ENCODE measurements at regions not wholly inside any gene's neighbourhood (a gene's known extent, or its start where the extent isn't known, plus 50 kb on each side); places are given as distances from the start of the nearest gene placed in this dataset.

DNA sequence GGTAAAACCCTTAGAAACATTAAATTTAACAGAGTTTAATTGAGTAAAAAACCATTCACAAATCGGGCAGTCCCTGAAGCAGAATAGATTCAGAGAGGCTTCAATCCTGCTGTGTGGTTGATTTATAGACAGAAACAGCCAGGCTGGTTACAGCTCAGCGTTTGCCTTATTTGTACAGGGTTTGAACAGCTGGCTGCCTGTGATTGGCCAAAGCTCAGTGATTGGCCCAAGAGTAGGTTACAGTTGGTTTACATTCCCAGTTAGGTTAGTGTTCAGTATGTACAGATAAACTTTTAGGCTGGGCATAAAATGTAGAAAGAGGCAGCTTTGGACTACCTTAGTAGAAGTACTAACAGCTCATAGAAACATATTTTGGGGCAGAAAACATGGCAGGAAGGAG is 210.4 kb upstream of the ELAC2 start:
- H3K27me3 ChIP-seq (ENCODE audit: control insufficient read depth, insufficient read depth, low read length): no peaks in the 10 kb centered on the region
- H3K36me3 ChIP-seq (ENCODE audit: control insufficient read depth, insufficient read depth, low read length): no peaks in the 10 kb centered on the region
- no peak overlapping the region for H3K4me3 ChIP-seq (ENCODE audit: low read depth, low read length)
- DNase-seq (ENCODE audit: low read depth): no peak
- ChIA-PET CTCF (no interaction called here), POLR2A (no interaction called here)
- TF ChIP-seq, protein P1, sequence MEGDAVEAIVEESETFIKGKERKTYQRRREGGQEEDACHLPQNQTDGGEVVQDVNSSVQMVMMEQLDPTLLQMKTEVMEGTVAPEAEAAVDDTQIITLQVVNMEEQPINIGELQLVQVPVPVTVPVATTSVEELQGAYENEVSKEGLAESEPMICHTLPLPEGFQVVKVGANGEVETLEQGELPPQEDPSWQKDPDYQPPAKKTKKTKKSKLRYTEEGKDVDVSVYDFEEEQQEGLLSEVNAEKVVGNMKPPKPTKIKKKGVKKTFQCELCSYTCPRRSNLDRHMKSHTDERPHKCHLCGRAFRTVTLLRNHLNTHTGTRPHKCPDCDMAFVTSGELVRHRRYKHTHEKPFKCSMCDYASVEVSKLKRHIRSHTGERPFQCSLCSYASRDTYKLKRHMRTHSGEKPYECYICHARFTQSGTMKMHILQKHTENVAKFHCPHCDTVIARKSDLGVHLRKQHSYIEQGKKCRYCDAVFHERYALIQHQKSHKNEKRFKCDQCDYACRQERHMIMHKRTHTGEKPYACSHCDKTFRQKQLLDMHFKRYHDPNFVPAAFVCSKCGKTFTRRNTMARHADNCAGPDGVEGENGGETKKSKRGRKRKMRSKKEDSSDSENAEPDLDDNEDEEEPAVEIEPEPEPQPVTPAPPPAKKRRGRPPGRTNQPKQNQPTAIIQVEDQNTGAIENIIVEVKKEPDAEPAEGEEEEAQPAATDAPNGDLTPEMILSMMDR (IDR thresholded peaks at IDR 0.05; ENCODE audit: insufficient read depth, low read depth, low read length): no peak

DNA sequence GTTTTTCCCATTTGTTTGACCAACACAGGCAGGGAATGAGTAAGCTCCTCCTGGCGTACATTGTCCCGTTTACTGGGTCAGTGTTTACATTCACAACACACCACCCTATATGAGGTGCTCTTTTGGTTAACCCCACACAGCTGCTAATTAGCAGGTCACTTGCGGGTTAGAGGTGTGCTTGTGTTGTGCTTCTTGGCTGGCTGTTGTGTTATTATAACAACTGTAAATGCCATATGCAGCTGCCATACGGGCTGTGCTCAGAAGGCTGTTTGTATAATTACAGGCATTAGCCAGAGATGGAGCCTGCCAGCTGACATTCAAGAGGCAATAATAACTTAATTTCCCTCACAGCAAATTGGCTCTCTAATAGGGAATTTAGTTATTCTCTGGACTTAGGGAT is 205.1 kb upstream of the ELAC2 start:
- TF ChIP-seq, protein P1 (IDR thresholded peaks at IDR 0.05; ENCODE audit: insufficient read depth, low read depth, low read length): no peak

DNA sequence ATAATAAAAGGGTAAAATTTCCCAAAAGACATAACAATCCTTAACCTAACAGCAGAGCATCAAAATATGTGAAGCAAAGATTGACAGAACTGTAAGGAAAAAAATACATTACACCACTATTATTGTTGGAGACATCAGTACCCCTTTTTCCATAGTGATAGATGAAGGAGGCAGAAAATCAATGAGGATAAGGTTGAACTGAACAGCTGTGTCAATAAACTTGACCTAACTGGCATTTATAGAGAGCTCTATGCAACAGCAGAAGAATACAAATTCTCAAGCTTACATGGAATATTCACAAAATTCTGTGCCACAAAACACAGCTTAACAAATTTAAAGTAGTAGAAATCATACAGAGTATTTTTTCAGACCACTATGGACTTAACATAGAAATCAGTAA is 195.0 kb upstream of the ELAC2 start:
- H3K4me3 ChIP-seq (ENCODE audit: low read depth, low read length): no peak overlapping the region
- no peak for DNase-seq (ENCODE audit: low read depth)
- H3K27me3 ChIP-seq (ENCODE audit: control insufficient read depth, insufficient read depth, low read length): no peaks in the 10 kb centered on the region
- no peaks in the 10 kb centered on the region for H3K36me3 ChIP-seq (ENCODE audit: control insufficient read depth, insufficient read depth, low read length)
- TF ChIP-seq, protein P1 (IDR thresholded peaks at IDR 0.05; ENCODE audit: insufficient read depth, low read depth, low read length): no peak
- ChIA-PET POLR2A (no interaction called here), CTCF (no interaction called here)

More for the DNA sequence above, 205.1 kb upstream of the ELAC2 start:
- Histone ChIP-seq H3K4me3 (ENCODE audit: low read depth, low read length) (no peak overlapping the region), H3K27me3 (ENCODE audit: control insufficient read depth, insufficient read depth, low read length) (no peaks in the 10 kb centered on the region), H3K36me3 (ENCODE audit: control insufficient read depth, insufficient read depth, low read length) (no peaks in the 10 kb centered on the region)
- DNase-seq (ENCODE audit: low read depth): no peak
- CTCF ChIA-PET: no interaction called here
- POLR2A ChIA-PET: no interaction called here

DNA sequence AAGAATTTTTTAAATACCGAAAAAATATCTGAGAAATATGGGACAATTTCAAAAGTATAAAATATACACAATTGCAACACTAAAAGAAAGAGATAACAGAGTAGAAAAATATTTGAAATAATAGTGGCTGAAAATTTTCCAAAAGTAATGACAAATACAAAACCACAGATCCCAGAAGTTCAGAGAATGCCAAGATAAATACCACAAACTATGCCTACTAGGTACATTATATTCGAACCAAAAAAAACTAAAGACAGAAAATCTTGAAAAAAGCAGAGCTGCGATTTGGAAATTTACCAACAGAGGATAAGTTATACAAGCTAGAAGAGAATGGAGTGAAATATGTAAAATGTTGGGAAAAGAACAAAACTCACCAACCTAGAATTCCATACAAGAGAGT is 191.3 kb upstream of the ELAC2 start:
- Histone ChIP-seq H3K4me3 (ENCODE audit: low read depth, low read length) (no peak overlapping the region), H3K27me3 (ENCODE audit: control insufficient read depth, insufficient read depth, low read length) (no peaks in the 10 kb centered on the region), H3K36me3 (ENCODE audit: control insufficient read depth, insufficient read depth, low read length) (no peaks in the 10 kb centered on the region)
- DNase-seq (ENCODE audit: low read depth): no peak
- ChIA-PET CTCF (no interaction called here), POLR2A (no interaction called here)
- TF ChIP-seq, protein P1 (IDR thresholded peaks at IDR 0.05; ENCODE audit: insufficient read depth, low read depth, low read length): no peak

DNA sequence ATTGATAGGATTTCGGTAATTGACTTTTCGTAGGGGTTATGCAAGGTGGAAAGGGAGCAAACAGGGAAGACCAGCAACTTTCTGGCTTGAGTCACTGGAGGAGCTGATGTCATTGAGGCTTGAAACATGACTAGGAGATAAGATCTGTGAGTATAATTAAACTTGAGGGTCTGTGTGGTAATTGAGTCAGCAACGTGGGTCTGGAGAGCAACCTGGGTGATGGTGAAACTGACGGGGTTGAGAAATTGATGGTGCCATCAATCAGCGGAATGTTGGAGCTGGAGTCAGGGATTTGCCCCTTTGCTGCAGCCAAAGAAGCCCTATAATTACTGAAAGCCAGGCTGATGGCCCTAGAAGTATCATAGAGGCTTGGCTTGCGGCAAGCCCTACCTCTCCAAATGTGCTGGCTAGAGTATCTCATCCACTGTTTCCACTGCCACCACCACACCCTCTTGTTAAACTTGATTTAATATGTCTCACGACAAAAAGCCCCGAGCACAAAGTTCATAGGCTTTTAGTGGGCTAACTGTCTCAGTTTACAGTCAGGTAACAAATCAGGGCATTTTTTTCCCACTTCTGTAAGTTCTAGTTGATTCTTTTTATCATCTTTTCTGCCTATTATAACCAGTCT is 186.9 kb upstream of the ELAC2 start:
- H3K36me3 ChIP-seq (ENCODE audit: control insufficient read depth, insufficient read depth, low read length): no peaks in the 10 kb centered on the region
- no peak overlapping the region for H3K4me3 ChIP-seq (ENCODE audit: low read depth, low read length)
- ChIA-PET POLR2A (no interaction called here), CTCF (no interaction called here)
- DNase-seq (ENCODE audit: low read depth): no peak
- TF ChIP-seq, protein P1 (IDR thresholded peaks at IDR 0.05; ENCODE audit: insufficient read depth, low read depth, low read length): no peak
- H3K27me3 ChIP-seq (ENCODE audit: control insufficient read depth, insufficient read depth, low read length): no peaks in the 10 kb centered on the region
